ENCODE measurements at regions not wholly inside any gene's neighbourhood (a gene's known extent, or its start where the extent isn't known, plus 50 kb on each side); places are given as distances from the start of the nearest gene placed in this dataset.

- TF ChIP-seq ZBTB6 (tag by site-specific recombination; IDR thresholded peaks at IDR 0.05) (no peak), ZNF274 (IDR thresholded peaks at IDR 0.05; ENCODE audit: low read length) (no peak), ZNF274 (tag by site-specific recombination; IDR thresholded peaks at IDR 0.05; ENCODE audit: borderline replicate concordance) (no peak), ZNF24 (tag by site-specific recombination; IDR thresholded peaks at IDR 0.05) (no peak), ZSCAN23 (tag by site-specific recombination; IDR thresholded peaks at IDR 0.05) (no peak), CTCF (tag by site-specific recombination; IDR thresholded peaks at IDR 0.05) (no peak)
Observed at GRCh38 chr9:82790875-82791274, 272.1 kb downstream of the RASEF start.
